GM08714 (cell line): ENCODE measurements at regions not wholly inside any gene's neighbourhood (a gene's known extent, or its start where the extent isn't known, plus 50 kb on each side); places are given as distances from the start of the nearest gene placed in this dataset.

Experiments used
- H3K4me3 ChIP-seq: fragments of 200-500 bp; sonication (Bioruptor generic); 2 replicates; pipeline ENCODE4 v1.5.1; 2014; ENCODE audit warnings: mild to moderate bottlenecking, low read length, inconsistent platforms
- ZNF274 ChIP-seq: IDR thresholded peaks from 2 replicates; pipeline ENCODE4 v1.6.1; 2012; ENCODE audit warnings: mild to moderate bottlenecking, low read depth, low read length

DNA sequence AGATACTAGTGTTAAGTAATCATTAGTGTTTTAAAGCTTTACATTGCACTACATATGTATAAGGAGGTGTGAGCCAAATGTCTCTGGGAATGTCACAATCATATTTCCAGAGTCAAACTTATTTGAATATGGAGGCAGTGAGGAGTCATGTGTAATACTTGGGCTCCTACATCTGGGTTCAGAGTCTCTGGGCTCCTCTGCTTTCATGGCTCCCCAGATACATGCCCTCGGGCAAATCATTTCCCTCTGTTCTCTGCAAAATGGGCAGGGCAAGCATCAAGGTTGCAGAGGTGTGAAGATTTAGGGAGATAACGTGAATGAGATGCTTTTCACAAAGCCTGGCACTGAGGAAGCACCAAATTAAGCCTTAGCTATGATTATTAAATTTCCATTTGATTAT, 138.3 kb upstream of the SGK1 start:
- no peak overlapping the region for H3K4me3 ChIP-seq
- no peak for TF ChIP-seq ZNF274

DNA sequence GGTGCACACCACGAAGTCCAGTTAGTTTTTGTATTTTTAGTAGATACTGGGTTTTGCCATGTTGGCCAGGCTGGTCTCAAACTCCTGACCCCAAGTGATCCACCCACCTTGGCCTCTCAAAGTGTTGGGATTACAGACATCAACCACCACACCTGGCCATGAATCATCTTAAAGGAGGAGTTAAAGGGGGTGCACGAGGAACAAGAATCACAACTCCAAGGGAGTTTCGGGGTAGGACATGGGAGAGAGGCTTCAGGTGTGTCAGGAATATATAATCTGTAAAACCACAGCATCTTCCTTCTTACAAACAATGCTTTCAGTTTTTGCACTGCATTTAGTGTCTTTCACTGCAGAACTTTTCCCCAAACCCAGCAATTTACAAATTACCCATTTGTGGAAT, 137.4 kb upstream of the SGK1 start:
- no peak for TF ChIP-seq ZNF274

DNA sequence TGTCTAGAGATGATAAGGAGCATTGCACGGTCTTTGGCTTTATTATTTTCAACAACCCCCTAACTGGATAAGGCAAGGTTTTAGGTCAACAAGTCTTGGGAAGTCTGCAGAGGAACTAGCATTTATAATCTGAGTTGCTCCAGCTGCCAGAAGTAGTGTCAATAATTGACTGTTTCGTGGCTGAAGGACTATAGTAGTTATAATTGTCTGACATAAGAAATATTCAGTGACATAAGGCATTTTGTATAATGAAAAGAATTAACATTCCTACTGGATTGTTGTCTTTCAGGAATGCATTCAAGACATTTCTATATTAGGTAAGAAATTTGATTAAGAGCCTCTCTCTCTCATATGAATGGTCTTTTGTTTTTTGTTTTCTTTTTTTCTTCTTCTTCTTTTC, 136.9 kb upstream of the SGK1 start:
- TF ChIP-seq ZNF274, result no peak
- H3K4me3 ChIP-seq, result no peak overlapping the region

More for the DNA sequence above, 137.4 kb upstream of the SGK1 start:
- H3K4me3 ChIP-seq, result no peak overlapping the region

DNA sequence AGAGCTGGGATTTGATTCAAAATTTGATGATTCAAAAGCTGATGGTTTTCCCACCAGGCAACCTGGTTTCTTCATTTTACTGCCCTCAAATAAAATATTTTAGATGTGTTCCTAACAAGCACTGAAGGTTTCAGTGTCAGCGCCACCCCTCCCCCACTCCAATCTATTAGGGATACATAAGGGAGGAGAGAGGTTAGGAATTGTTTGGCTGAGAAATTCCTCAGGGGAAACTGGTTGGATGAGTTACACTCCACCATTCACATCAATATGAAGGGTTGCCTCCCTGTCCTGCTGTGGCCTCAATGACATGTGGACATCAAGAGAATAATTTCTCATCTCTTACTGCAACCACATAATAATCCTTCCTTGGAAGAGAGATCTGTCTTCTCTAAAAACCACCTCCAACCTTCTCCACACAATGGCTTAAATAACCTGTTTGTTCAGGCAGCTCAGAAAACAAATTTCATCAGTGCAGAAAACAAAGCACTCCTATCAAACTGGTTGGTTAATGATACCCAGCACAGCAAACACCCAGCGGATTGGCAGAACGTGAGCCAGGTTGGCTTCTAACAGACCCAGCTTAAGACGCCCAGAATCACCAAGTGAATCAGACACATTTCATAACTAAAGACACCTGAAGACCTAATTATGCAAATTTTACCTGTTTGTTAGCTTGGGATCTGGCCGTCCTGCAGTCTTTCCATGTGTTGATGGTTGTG, 136.0 kb upstream of the SGK1 start:
- TF ChIP-seq ZNF274, result no peak
- no peak overlapping the region for H3K4me3 ChIP-seq

DNA sequence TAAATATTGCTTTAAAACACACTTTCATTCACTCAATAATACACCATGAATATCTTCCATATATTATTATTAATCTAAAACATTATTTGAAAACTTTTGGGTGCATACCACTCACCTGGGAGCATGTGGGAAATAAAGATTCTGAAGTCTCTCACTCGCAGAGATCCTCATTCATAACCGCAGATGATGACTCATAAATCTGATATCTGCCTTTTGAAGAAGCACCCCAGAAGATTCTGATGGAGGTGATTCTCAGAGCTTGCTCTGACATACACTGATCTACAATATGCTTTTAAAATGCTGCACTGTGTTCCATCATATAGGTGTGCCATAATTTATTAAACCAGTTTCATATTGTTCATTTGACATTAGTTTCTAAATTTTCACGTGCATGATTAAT, 135.0 kb upstream of the SGK1 start:
- no peak for TF ChIP-seq ZNF274
- no peak overlapping the region for H3K4me3 ChIP-seq

DNA sequence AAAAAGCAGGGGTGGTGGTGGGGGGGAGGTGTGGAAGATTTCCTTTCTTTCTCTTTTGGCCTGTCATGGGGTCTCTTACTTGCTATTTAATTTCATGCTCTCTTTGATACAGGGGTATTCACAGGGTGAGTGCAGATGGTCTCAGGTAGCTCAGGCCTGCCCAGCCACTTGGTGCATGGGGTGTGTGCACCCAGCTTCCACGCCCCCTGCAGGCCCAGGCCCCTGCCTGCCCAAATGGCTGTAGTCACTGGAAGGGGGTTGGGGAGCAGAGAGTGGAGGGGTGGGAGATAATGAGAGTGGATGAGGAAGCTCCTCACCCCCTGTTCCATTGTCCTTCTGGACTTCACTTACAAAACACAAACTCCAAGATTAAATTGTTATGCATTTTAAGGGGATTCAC, 133.6 kb upstream of the SGK1 start:
- H3K4me3 ChIP-seq, result no peak overlapping the region
- TF ChIP-seq ZNF274, result no peak

DNA sequence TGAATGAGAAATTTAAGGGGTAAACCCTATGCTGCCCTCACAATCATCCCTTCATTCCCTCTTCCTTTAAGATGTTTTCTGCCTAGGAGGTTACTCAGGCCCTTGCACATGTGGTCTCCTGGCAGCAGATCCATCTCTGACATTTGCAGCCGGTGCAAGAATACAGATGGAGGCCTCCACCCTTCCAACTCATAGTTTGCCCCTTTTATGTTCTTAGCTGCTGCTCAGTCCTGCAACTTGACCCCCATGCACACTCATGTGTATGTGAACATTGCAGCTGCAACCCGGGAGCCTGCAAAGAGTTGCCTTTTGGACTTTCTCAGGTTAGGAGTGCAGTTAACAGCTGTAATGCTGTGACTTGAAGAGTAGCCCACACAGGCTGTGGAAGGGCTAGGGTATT, 131.9 kb upstream of the SGK1 start:
- H3K4me3 ChIP-seq, result no peak overlapping the region
- TF ChIP-seq ZNF274, result no peak

DNA sequence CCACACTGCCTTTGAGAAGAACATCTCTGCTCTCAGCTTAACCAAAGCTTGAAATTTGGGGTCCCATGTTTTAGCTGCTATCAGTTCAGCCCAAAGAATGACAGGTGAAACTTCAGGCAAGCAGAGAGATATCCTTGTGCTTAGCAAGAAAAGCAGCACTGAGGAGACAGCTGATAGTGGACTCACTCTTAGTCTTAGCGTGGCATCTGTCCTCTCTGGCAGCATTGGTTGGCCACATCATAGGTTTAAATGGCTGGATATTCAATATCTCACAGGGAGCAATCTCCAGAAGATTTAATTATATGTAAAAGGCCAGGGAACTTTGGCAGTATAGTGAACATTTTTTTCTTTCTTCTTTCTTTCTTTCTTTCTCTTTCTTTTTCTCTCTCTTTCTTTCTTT, 131.1 kb upstream of the SGK1 start:
- H3K4me3 ChIP-seq, result no peak overlapping the region
- no peak for TF ChIP-seq ZNF274

DNA sequence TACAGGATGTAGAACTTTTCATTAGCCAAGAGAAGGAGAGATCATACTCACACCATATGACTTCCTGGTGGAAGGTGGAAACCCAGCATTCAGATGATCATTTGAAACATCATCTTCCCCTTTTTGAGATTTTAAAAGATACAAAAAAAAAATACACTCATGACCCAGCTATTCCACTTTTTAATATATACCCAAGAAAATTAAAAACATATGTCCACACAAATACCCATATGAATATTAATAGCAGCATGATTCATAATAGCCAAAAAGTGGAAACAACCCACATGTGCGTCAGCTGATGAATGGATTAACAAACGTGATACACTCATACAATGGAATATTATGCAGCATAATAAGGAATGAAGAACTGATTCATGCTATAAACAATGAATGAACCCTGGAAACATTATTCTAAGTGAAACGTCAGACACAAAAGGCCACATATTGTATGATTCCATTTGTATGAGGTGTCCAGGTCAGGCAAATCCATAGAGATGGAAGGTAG, 130.0 kb upstream of the SGK1 start:
- no peak for TF ChIP-seq ZNF274

DNA sequence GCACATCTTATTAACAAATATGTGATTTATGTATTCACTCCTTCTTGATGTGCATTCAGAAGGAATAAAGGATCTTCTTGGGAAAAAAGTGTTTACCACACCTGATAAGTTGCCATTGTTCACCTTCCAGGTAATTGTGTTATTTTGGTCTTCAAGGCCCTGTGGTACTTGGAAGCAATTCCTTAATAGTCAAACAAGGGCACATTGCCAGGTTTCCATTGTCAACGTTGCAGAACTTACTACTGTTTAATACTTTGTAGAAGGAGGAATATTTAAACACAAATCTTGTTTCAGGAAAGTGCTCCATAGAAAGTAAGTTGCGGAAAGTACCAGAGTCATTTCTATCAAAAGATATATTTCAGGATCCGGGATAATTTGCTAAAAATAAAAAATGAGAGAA, 129.5 kb upstream of the SGK1 start:
- TF ChIP-seq ZNF274, result no peak
- no peak overlapping the region for H3K4me3 ChIP-seq

More for the DNA sequence above, 130.0 kb upstream of the SGK1 start:
- H3K4me3 ChIP-seq, result no peak overlapping the region

DNA sequence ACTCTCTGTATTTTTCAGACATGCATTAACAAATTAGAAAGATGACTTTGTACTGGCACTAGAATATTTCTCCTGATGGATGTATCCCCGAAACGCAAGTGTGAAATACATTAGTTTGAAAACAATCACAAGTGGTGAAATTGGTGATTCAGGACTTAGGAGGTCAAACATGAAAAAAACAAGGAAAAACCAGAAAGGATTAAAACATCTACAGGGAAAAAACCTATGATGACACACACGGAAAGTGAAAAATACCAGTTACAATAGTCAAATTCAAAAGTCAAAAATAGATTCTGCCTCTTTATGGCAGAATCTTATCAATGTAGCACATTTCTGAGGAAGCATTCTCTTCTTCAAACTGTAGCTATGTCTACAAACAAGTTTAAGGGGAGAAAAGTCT, 129.0 kb upstream of the SGK1 start:
- TF ChIP-seq ZNF274, result no peak
- no peak overlapping the region for H3K4me3 ChIP-seq

DNA sequence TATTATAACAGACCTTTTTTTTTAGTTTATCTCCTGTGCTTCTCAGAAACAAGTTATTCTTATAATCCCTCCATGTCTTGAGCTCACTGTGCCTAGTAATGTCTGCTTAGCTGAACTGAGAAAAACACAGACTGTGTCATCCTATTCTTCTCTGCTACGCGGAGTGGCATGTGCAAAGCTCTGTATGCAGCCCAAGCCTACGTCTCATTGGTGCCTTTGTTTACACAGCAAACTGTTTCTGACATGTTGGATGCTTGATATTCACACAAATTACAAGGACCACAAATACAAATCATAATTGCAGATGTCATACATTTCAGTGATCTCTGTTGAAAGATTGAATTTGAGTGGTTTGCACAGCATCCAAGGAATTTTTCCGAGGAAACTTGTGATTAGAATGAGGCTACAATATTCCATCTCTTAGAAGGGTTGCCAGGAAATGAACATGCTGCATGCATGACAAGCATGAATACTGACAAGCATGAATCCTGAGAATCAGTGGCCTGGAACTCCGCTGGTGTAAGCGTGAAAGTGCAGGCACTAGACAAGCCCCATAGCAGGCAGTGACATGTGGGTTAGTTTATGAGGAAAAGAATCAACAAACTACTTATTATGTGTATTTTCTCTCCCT, 128.4 kb upstream of the SGK1 start:
- H3K4me3 ChIP-seq, result no peak overlapping the region
- TF ChIP-seq ZNF274, result no peak

DNA sequence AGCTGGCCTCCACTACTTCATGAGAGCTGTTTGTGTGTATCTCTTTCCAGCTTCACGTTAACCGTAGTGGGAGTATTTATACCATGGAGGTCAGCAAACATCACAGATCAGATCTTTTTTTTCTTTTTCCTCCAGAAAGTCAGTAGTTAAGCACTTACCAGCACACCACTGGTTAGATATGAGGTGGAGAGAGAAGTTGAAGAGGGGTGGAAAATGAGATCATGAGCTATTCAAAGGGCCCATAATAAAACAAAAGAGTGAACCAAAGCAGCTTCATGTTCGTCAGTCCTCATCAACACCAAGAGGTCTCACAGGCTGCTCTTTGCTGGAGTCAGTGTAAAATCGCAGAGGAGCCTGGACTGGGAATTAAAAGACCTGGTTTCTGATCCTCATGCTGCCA, 125.1 kb upstream of the SGK1 start:
- H3K4me3 ChIP-seq, result no peak overlapping the region
- TF ChIP-seq ZNF274, result no peak

DNA sequence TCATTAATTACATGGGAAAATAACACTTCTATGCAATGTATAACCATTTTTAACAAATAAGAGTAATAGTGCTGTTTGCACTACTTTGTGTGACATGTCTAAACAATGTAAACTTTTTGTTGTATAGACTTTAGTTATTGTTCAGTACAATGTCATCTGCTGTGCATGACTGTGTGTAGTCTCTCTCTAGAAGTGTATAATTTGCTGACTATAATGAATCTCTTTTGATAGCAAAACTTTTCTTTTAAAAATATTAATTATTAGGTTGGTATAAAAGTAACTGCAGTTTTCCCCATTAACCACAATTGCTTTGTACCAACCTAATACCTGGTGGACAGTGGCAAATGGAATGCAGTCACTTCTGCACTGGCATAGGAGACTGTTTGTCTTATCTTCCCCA, 124.2 kb upstream of the SGK1 start:
- TF ChIP-seq ZNF274, result no peak
- no peak overlapping the region for H3K4me3 ChIP-seq

DNA sequence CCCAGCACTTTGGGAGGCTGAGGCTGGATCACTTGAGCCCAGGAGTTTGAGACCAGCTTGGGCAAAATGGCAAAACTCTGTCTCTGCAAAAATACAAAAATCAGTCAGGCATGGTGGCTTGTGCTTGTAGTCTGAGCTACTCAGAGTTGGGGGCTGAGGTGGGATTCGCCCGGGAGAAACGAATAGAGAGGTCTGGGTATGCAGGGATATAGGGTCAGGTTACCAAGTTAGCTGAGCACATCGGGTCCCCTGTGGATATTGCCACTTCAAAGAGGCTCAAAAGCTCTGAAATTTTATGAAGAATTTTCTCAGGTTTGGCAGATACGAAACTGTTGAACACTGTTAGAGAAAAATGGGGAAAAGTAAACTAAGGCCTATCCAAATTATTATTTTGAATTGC, 120.9 kb upstream of the SGK1 start:
- no peak overlapping the region for H3K4me3 ChIP-seq
- TF ChIP-seq ZNF274, result no peak

DNA sequence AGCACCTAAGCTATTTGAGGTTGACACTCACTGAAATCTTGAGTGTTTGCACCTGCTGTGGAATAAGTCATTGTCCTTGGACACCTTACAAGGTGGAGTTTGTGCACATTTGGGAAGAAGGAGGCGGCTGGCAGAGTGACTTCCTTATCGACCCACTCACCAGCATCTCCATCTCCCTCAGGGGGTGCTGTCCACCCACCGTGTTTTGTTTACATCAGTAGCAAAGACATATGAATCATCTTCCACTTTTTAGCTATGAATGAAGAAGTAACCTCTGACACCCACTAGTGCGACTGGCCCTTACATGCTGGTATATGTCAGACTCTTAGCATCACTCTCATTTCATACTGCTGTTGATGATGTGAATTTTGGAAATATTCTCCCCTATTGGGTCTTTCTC, 119.5 kb upstream of the SGK1 start:
- TF ChIP-seq ZNF274, result no peak
- no peak overlapping the region for H3K4me3 ChIP-seq

DNA sequence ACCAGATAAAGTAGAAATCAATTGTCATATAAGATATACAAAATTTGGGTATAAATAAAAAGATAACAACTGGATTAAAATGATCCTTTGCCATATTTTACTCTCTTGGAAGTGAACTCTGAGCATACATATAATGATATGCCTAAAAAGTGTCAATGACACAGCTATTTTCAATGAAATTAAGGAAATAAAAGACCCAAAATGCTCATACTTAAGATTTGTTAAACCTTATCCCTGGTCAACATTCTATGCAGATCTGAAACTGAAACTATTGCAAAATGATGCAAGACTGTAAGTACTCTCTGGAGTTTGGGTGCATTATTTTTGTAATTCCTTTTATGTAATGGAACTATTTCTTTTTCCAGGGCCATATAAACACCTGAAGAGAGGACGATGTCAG, 119.0 kb upstream of the SGK1 start:
- no peak for TF ChIP-seq ZNF274
- H3K4me3 ChIP-seq, result no peak overlapping the region
